GM12872 (cell line): ENCODE measurements at regions not wholly inside any gene's neighbourhood (a gene's known extent, or its start where the extent isn't known, plus 50 kb on each side); places are given as distances from the start of the nearest gene placed in this dataset.

Source experiments
- TF ChIP-seq, protein P1 (sequence below): IDR thresholded peaks from 3 replicates; pipeline ENCODE4 v1.5.1; 2011; ENCODE audit warnings: low read depth, mild to moderate bottlenecking, low read length, moderate library complexity; ENCODE audit not compliant: insufficient read depth

GRCh38 chr20:54745780-54746179 is 270.4 kb downstream of the DOK5 start:
- TF ChIP-seq, protein P1, sequence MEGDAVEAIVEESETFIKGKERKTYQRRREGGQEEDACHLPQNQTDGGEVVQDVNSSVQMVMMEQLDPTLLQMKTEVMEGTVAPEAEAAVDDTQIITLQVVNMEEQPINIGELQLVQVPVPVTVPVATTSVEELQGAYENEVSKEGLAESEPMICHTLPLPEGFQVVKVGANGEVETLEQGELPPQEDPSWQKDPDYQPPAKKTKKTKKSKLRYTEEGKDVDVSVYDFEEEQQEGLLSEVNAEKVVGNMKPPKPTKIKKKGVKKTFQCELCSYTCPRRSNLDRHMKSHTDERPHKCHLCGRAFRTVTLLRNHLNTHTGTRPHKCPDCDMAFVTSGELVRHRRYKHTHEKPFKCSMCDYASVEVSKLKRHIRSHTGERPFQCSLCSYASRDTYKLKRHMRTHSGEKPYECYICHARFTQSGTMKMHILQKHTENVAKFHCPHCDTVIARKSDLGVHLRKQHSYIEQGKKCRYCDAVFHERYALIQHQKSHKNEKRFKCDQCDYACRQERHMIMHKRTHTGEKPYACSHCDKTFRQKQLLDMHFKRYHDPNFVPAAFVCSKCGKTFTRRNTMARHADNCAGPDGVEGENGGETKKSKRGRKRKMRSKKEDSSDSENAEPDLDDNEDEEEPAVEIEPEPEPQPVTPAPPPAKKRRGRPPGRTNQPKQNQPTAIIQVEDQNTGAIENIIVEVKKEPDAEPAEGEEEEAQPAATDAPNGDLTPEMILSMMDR, result no peak

DNA sequence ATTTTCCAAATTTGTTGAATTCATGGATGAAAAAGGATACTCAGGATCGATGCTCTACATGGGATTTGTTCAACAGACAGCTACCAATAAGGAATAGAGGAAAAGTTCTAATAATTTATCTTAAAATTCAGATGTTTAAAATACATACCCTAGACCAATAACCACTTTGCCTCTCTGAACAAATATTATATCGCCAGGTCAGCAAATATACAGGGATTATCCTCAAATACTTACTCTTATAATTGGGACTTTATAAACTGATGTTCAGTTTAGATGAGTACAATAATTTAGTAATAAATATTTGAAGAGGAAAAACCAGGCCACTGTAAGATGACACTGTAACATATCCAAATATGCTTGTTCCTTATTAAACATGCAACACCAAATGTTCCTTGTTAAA is 268.7 kb downstream of the DOK5 start:
- TF ChIP-seq, protein P1, result no peak

- TF ChIP-seq, protein P1, result no peak
Measured at GRCh38 chr20:54742193-54742592, 266.8 kb downstream of the DOK5 start.

DNA sequence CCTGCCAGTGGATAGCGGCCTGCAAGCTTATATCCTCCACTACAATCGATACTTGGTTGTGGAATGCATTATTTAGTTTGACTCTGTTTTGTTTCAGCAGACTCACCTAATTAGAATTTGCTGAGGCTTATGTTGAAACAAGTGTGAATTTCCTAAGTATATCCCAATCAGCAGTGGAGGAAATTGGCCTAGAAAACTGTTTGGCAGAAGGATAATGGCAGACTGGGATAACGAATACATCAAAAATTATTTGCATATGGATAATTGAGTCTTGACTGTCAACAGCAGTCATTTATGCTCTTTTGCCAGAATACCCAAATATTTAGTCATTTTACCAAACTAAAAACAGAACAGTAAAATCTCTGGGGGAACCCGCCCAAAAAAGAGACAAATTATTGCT is 261.0 kb downstream of the DOK5 start:
- TF ChIP-seq, protein P1, result no peak

DNA sequence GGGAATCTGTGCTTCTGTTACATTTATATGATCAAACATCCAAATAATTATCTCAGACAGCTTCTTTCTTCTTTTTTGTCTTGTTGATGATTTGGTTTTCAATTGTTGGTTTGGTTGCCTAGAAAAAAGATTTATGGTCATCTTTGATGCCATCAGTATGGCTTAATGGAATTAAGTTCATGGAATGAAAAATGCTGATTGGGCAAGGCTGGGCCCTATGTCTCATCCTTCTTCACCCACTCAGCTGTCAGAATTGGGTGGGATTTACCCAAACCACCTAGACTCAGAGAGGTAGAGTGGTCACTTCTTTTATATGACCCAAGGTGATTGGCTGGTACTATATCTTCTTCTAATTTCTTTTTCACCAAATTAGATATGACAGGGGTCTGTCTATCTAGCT is 258.3 kb downstream of the DOK5 start:
- TF ChIP-seq, protein P1, result no peak

- TF ChIP-seq, protein P1, result no peak
Measured at GRCh38 chr20:54727490-54727889, 252.1 kb downstream of the DOK5 start.

DNA sequence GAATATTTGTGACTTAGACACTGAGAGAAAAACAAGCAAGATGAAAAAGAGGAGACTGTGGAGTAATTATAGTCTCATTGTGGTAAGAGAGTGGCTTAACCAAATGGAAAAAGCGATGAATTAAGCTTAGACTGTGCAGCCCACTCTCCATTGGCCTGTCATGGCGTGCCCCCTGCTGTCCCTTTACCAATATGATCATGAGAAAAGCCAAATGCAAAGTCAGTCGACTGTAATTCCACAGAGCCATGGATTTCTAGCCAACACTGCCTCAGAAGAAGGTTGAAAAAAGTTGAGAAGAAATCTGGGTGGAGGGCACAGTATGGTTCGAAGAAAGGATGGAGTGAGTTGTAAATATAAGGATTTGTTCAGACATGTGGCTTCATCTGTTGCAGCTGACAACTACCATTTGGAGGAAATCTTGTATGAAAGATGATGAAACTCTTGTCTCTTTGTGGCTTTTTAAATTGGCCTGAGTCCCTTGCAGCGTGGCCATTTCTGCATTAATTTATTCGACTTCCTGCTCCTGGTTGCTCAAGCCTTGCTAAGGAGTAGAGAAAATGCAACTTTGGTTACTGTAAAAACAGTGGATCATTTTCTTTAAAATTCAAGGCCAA is 251.4 kb downstream of the DOK5 start:
- TF ChIP-seq, protein P1, result peak; percentile 13; the same call in 1 of the 3 replicates
